Thyroid gland (tissue), 4 donors: ENCODE measurements at regions not wholly inside any gene's neighbourhood (a gene's known extent, or its start where the extent isn't known, plus 50 kb on each side); places are given as distances from the start of the nearest gene placed in this dataset.
"Not testable (repeated sequence)": the region's sequence is repeated elsewhere in the genome, so short reads cannot be mapped to it uniquely, and the experiment has no call there.

ENCODE experiments used
- CTCF ChIP-seq, 6 experiments: fragments of 200-600 bp in 3 of 6; fragments of 450-650 bp in 3 of 6; sonication (generic) in 3 of 6; IDR thresholded peaks; one replicate each; pipeline ENCODE4 v1.5.1; 2016 to 2019; ENCODE audit warnings: antibody characterized with exemption in 6 of 6, mild to moderate bottlenecking in 2 of 6, inconsistent platforms in 1 of 6, moderate library complexity in 1 of 6
- POLR2A ChIP-seq, 2 donors: fragments of 450-650 bp; IDR thresholded peaks; one replicate each; pipeline ENCODE4 v1.6.1; 2017; ENCODE audit warnings: antibody characterized with exemption in 2 of 2, mild to moderate bottlenecking in 2 of 2, moderate library complexity in 1 of 2

DNA sequence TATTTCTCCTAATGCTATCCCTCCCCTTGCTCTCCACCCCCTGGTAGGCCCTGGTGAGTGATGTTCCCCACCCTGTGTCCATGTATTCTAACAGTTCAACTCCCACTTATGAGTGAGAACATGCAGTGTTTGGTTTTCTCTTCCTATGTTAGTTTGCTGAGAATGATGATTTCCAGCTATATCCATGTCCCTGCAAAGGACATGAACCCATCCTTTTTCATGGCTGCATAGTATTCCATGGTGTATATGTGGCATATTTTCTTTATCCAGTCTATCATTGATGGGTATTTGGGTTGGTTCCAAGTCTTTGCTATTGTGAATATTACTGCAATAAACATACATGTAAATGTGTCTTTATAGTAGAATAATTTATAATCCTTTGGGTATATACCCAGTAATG lies 540.3 kb downstream of the TMTC2 start:
- not testable (repeated sequence) for TF ChIP-seq CTCF, POLR2A (IDR thresholded peaks at IDR 0.05)
